IMR-90 (cell line): ENCODE measurements at regions not wholly inside any gene's neighbourhood (a gene's known extent, or its start where the extent isn't known, plus 50 kb on each side); places are given as distances from the start of the nearest gene placed in this dataset.
A peak's percentile ranks its signal among the peaks of the same experiment; 100 is the strongest.

Source experiments
- ATAC-seq: fragments of 200-7000 bp; cut with Tn5 transposase; 2 replicates; pipeline ENCODE4 v1.9.1; 2020; ENCODE audit warnings: low read depth, mild to moderate bottlenecking, moderate library complexity
- BruUV-seq: library from RNA; stranded (reverse); fragments of 400-500 nt; replicated peaks from 2 replicates; lab custom pipeline; 2021; lab: Mats Ljungman, UMichigan
- CTCF ChIA-PET: fragments of 300-600 bp; formaldehyde crosslinking; extraction: SDS; loops from one replicate; lab custom pipeline; 2021; ENCODE audit warnings: antibody characterized with exemption; lab: Yijun Ruan, JAX
- POLR2A ChIA-PET: fragments of 300-600 bp; sonication (Branson Sonifier 250); formaldehyde crosslinking; loops from one replicate; lab custom pipeline; 2022; ENCODE audit warnings: antibody characterized with exemption; ENCODE audit not compliant: unreplicated experiment; lab: Charles Lee
- DNase-seq: peaks from one replicate; pipeline ENCODE4 v3.0.0; 2013
- H2AFZ ChIP-seq: replicated peaks from 2 replicates; pipeline ENCODE3; 2013; ENCODE audit warnings: low read length, mild to moderate bottlenecking; ENCODE audit not compliant: poor library complexity
- H2AK5ac ChIP-seq: 2 replicates; pipeline ENCODE4 v1.6.1; 2013; ENCODE audit warnings: low read depth, low read length, inconsistent platforms
- H2AK9ac ChIP-seq: replicated peaks from 2 replicates; pipeline ENCODE3; 2013; ENCODE audit warnings: mild to moderate bottlenecking, low read depth, low read length, moderate library complexity; ENCODE audit not compliant: poor library complexity
- H2BK120ac ChIP-seq: 2 replicates; pipeline ENCODE4 v1.6.1; 2013; ENCODE audit warnings: low read depth, low read length, inconsistent platforms
- H2BK15ac ChIP-seq: 3 replicates; pipeline ENCODE4 v1.6.1; 2013; ENCODE audit warnings: low read depth, low read length, inconsistent platforms
- H2BK20ac ChIP-seq: 2 replicates; pipeline ENCODE4 v1.6.1; 2013; ENCODE audit warnings: low read depth, mild to moderate bottlenecking, inconsistent platforms, low read length, moderate library complexity
- H2BK5ac ChIP-seq: 2 replicates; pipeline ENCODE4 v1.6.1; 2013; ENCODE audit warnings: mild to moderate bottlenecking, low read depth, low read length, inconsistent platforms; ENCODE audit not compliant: poor library complexity, severe bottlenecking
- H3K14ac ChIP-seq: replicated peaks from 2 replicates; pipeline ENCODE4 v1.6.1; 2013; ENCODE audit warnings: low read depth, low read length, inconsistent platforms
- H3K18ac ChIP-seq: 2 replicates; pipeline ENCODE4 v1.6.1; 2013; ENCODE audit warnings: low read depth, low read length, control low read depth
- H3K23ac ChIP-seq: 2 replicates; pipeline ENCODE4 v1.6.1; 2013; ENCODE audit warnings: low read depth, low read length, inconsistent platforms
- H3K27ac ChIP-seq: 2 replicates; pipeline ENCODE4 v1.5.1; 2013; ENCODE audit warnings: mild to moderate bottlenecking, control low read depth, low read length; ENCODE audit not compliant: insufficient read depth
- H3K27me3 ChIP-seq: 2 replicates; pipeline ENCODE4 v1.6.1; 2013; ENCODE audit warnings: low read length; ENCODE audit not compliant: control insufficient read depth, insufficient read depth
- H3K36me3 ChIP-seq: 2 replicates; pipeline ENCODE4 v1.6.1; 2013; ENCODE audit warnings: low read length, mixed read lengths; ENCODE audit not compliant: control insufficient read depth, insufficient read depth
- H3K4ac ChIP-seq: 2 replicates; pipeline ENCODE4 v1.6.1; 2013; ENCODE audit warnings: low read depth, low read length, inconsistent platforms
- H3K4me1 ChIP-seq: 2 replicates; pipeline ENCODE4 v1.6.1; 2013; ENCODE audit warnings: low read length, mixed read lengths; ENCODE audit not compliant: control insufficient read depth, insufficient read depth
- H3K4me2 ChIP-seq: 2 replicates; pipeline ENCODE4 v1.6.1; 2013; ENCODE audit warnings: low read depth, mild to moderate bottlenecking, control low read depth, low read length, moderate library complexity
- H3K4me3 ChIP-seq: 2 replicates; pipeline ENCODE4 v1.5.1; 2013; ENCODE audit warnings: low read depth, mild to moderate bottlenecking, control low read depth, low read length, moderate library complexity; ENCODE audit not compliant: insufficient read depth
- H3K56ac ChIP-seq: 2 replicates; pipeline ENCODE4 v1.6.1; 2013; ENCODE audit warnings: low read length, inconsistent platforms; ENCODE audit not compliant: insufficient read depth; ENCODE audit errors: extremely low read depth
- H3K79me1 ChIP-seq, 2 experiments: 2 replicates each; pipeline ENCODE4 v1.6.1; 2013; ENCODE audit warnings: low read length in 2 of 2, inconsistent platforms in 1 of 2, low read depth in 1 of 2
- H3K9ac ChIP-seq: 2 replicates; pipeline ENCODE4 v1.6.1; 2013; ENCODE audit warnings: low read depth, low read length, control low read depth
- H3K9me1 ChIP-seq: 2 replicates; pipeline ENCODE4 v1.6.1; 2013; ENCODE audit warnings: low read length, inconsistent platforms; ENCODE audit not compliant: insufficient read depth
- H3K9me3 ChIP-seq: 2 replicates; pipeline ENCODE4 v1.6.1; 2013; ENCODE audit warnings: low read length; ENCODE audit not compliant: control insufficient read depth, insufficient read depth
- H4K20me1 ChIP-seq: 2 replicates; pipeline ENCODE4 v1.6.1; 2013; ENCODE audit warnings: low read length, inconsistent platforms; ENCODE audit not compliant: insufficient read depth
- H4K5ac ChIP-seq: 2 replicates; pipeline ENCODE4 v1.6.1; 2013; ENCODE audit warnings: mild to moderate bottlenecking, low read depth, low read length, control low read depth
- H4K8ac ChIP-seq, 2 experiments: 2 replicates each; pipeline ENCODE4 v1.6.1; 2013; ENCODE audit warnings: low read depth in 2 of 2, low read length in 2 of 2, control low read depth in 1 of 2, inconsistent platforms in 1 of 2
- H4K91ac ChIP-seq: 2 replicates; pipeline ENCODE4 v1.6.1; 2013; ENCODE audit warnings: low read depth, low read length, inconsistent platforms; ENCODE audit not compliant: insufficient read depth
- BHLHE40 ChIP-seq: fragments of 150-350 bp; IDR thresholded peaks from 2 replicates; pipeline ENCODE4 v1.6.1; 2016; ENCODE audit warnings: mild to moderate bottlenecking, low read depth, low read length
- CEBPB ChIP-seq: IDR thresholded peaks from 2 replicates; pipeline ENCODE4 v1.6.1; 2012; ENCODE audit warnings: low read depth, low read length, improper control_type of control experiment
- CHD1 ChIP-seq: IDR thresholded peaks from 2 replicates; pipeline ENCODE4 v1.6.1; 2012; ENCODE audit warnings: low read depth, low read length, improper control_type of control experiment
- ELK1 ChIP-seq: fragments of 150-350 bp; IDR thresholded peaks from 2 replicates; pipeline ENCODE4 v1.6.1; 2016; ENCODE audit warnings: low read depth, mild to moderate bottlenecking, low read length, moderate library complexity, borderline replicate concordance
- MAFK ChIP-seq: IDR thresholded peaks from 2 replicates; pipeline ENCODE4 v1.6.1; 2012; ENCODE audit warnings: low read depth, low read length, improper control_type of control experiment
- MAZ ChIP-seq: IDR thresholded peaks from 2 replicates; pipeline ENCODE4 v1.6.1; 2012; ENCODE audit warnings: low read depth, mild to moderate bottlenecking, low read length, improper control_type of control experiment, moderate library complexity, borderline replicate concordance
- MXI1 ChIP-seq: IDR thresholded peaks from 2 replicates; pipeline ENCODE4 v1.6.1; 2012; ENCODE audit warnings: low read depth, mild to moderate bottlenecking, low read length, moderate library complexity, borderline replicate concordance
- NFE2L2 ChIP-seq: fragments of 150-350 bp; IDR thresholded peaks from 2 replicates; pipeline ENCODE4 v1.6.1; 2016; ENCODE audit warnings: low read depth, mild to moderate bottlenecking, low read length
- POLR2A ChIP-seq: IDR thresholded peaks from 2 replicates; pipeline ENCODE4 v1.6.1; 2012; ENCODE audit warnings: mild to moderate bottlenecking, low read depth, low read length
- RAD21 ChIP-seq: IDR thresholded peaks from 2 replicates; pipeline ENCODE4 v1.6.1; 2012; ENCODE audit warnings: low read length, improper control_type of control experiment
- RCOR1 ChIP-seq: IDR thresholded peaks from 2 replicates; pipeline ENCODE4 v1.6.1; 2012; ENCODE audit warnings: mild to moderate bottlenecking, low read length, improper control_type of control experiment; ENCODE audit not compliant: insufficient replicate concordance
- RFX5 ChIP-seq: IDR thresholded peaks from 2 replicates; pipeline ENCODE4 v1.8.0; 2012; ENCODE audit warnings: low read depth, mild to moderate bottlenecking, low read length, moderate library complexity
- USF2 ChIP-seq: fragments of 150-350 bp; IDR thresholded peaks from 2 replicates; pipeline ENCODE4 v1.6.1; 2017; ENCODE audit warnings: mild to moderate bottlenecking, antibody characterized with exemption, low read length, low read depth
- WGBS, 2 experiments: methylation state at CpG; one replicate each; pipeline versions ENCODE4 v1.1.5 to v1.1.7; 2013; ENCODE audit warnings: missing lambda C conversion rate in 2 of 2; ENCODE audit not compliant: insufficient read length in 1 of 2; ENCODE audit errors: extremely low coverage in 2 of 2; 5-methylcytosine and 5-hydroxymethylcytosine counted together
- dilution Hi-C: fragments of 300-500 bp; cut with HindIII; formaldehyde crosslinking; loops from one replicate; pipeline ENCODE4 v1.14.3; 2018; ENCODE audit warnings: low sequenced_read_pairs; ENCODE audit not compliant: unreplicated experiment
- in situ Hi-C: fragments of 300-500 bp; cut with MboI; formaldehyde crosslinking; loops from 3 replicates; pipeline ENCODE4 v1.14.3; 2019; ENCODE audit warnings: low sequenced_read_pairs, inconsistent platforms, mixed read lengths
- intact Hi-C: fragments of 100-400 bp; cut with micrococcal nuclease; formaldehyde crosslinking; loops from 2 replicates; pipeline ENCODE4 v1.10.0; 2022

GRCh38 chr1:81238129-81238528, 562.6 kb upstream of the ADGRL2 start:
- Histone ChIP-seq H3K56ac (no peak overlapping the region), H4K20me1 (no peaks in the 10 kb centered on the region), H3K9me1 (no peaks in the 10 kb centered on the region), H3K79me1 (no peaks in the 10 kb centered on the region), H2AK5ac (no peak overlapping the region), H3K4me1 (no peaks in the 10 kb centered on the region), H3K23ac (no peak overlapping the region), H3K9me3 (no peaks in the 10 kb centered on the region), H3K4me3 (peak overlapping the region; percentile 53; the same call in 1 of the 2 replicates), H2BK20ac (0 out of 2 replicates have a peak overlapping the region, but pooled peaks have one; percentile 5), H3K4ac (no peak overlapping the region), H2AK9ac (no peak overlapping the region), H2BK15ac (no peak overlapping the region), H3K9ac (peak overlapping the region; percentile 42; the same call in 1 of the 2 replicates), H4K91ac (no peak overlapping the region), H3K27ac (no peak overlapping the region), H3K27me3 (no peaks in the 10 kb centered on the region), H4K5ac (no peak overlapping the region), H4K8ac (no peak overlapping the region), H2AFZ (no peak overlapping the region), H3K36me3 (no peaks in the 10 kb centered on the region), H3K14ac (no peak overlapping the region), H3K18ac (no peak overlapping the region), H3K4me2 (peak overlapping the region; percentile 92), H2BK120ac (no peak overlapping the region), H2BK5ac (no peak overlapping the region)
- no TSS peak for BruUV-seq
- CTCF ChIA-PET = interaction anchor here (0.7 to 1.5 kb wide), 2 partner anchors 12 to 14 kb away, joined by 3 read pairs; no protein-coding TSS in a partner anchor
- TF ChIP-seq USF2 (no peak), NFE2L2 (no peak), MAZ (no peak), CEBPB (no peak), MAFK (no peak), RCOR1 (no peak), ELK1 (no peak), CHD1 (no peak), POLR2A (no peak), BHLHE40 (no peak), RFX5 (no peak), MXI1 (no peak), RAD21 (no peak)
- no peak for DNase-seq
- no peak for ATAC-seq
- dilution Hi-C loops (no loop called here), intact Hi-C loops (no loop called here), in situ Hi-C loops (no loop called here)
- no CpG with 5 or more reads among the region's 3 CpGs for whole genome bisulfite sequencing, 2 experiments
- POLR2A ChIA-PET = no interaction called here
